ENCODE measurements at regions not wholly inside any gene's neighbourhood (a gene's known extent, or its start where the extent isn't known, plus 50 kb on each side); places are given as distances from the start of the nearest gene placed in this dataset.

- TF ChIP-seq ZNF561 (tag by site-specific recombination; IDR thresholded peaks at IDR 0.05; ENCODE audit: borderline replicate concordance) (no peak), CTCF (tag by site-specific recombination; IDR thresholded peaks at IDR 0.05) (no peak), ZNF830 (tag by site-specific recombination; IDR thresholded peaks at IDR 0.05; ENCODE audit: low read depth) (no peak), ZNF24 (tag by site-specific recombination; IDR thresholded peaks at IDR 0.05) (no peak), ZNF747 (tag by site-specific recombination; IDR thresholded peaks at IDR 0.05) (no peak), ZNF324 (tag by site-specific recombination; IDR thresholded peaks at IDR 0.05) (no peak), KLF16 (tag by site-specific recombination; IDR thresholded peaks at IDR 0.05) (no peak)
- TF ChIP-seq, protein P1, sequence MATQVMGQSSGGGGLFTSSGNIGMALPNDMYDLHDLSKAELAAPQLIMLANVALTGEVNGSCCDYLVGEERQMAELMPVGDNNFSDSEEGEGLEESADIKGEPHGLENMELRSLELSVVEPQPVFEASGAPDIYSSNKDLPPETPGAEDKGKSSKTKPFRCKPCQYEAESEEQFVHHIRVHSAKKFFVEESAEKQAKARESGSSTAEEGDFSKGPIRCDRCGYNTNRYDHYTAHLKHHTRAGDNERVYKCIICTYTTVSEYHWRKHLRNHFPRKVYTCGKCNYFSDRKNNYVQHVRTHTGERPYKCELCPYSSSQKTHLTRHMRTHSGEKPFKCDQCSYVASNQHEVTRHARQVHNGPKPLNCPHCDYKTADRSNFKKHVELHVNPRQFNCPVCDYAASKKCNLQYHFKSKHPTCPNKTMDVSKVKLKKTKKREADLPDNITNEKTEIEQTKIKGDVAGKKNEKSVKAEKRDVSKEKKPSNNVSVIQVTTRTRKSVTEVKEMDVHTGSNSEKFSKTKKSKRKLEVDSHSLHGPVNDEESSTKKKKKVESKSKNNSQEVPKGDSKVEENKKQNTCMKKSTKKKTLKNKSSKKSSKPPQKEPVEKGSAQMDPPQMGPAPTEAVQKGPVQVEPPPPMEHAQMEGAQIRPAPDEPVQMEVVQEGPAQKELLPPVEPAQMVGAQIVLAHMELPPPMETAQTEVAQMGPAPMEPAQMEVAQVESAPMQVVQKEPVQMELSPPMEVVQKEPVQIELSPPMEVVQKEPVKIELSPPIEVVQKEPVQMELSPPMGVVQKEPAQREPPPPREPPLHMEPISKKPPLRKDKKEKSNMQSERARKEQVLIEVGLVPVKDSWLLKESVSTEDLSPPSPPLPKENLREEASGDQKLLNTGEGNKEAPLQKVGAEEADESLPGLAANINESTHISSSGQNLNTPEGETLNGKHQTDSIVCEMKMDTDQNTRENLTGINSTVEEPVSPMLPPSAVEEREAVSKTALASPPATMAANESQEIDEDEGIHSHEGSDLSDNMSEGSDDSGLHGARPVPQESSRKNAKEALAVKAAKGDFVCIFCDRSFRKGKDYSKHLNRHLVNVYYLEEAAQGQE (tag by site-specific recombination; IDR thresholded peaks at IDR 0.05) = no peak
- TF ChIP-seq, protein P2, sequence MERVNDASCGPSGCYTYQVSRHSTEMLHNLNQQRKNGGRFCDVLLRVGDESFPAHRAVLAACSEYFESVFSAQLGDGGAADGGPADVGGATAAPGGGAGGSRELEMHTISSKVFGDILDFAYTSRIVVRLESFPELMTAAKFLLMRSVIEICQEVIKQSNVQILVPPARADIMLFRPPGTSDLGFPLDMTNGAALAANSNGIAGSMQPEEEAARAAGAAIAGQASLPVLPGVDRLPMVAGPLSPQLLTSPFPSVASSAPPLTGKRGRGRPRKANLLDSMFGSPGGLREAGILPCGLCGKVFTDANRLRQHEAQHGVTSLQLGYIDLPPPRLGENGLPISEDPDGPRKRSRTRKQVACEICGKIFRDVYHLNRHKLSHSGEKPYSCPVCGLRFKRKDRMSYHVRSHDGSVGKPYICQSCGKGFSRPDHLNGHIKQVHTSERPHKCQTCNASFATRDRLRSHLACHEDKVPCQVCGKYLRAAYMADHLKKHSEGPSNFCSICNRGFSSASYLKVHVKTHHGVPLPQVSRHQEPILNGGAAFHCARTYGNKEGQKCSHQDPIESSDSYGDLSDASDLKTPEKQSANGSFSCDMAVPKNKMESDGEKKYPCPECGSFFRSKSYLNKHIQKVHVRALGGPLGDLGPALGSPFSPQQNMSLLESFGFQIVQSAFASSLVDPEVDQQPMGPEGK (tag by site-specific recombination; IDR thresholded peaks at IDR 0.05) = no peak
Observed at GRCh38 chr7:8965177-8965576, 531.8 kb downstream of the NXPH1 start.

All from HEK293 (cell line).